Cardiac muscle cell (in vitro differentiated cells and primary cell): ENCODE measurements at regions not wholly inside any gene's neighbourhood (a gene's known extent, or its start where the extent isn't known, plus 50 kb on each side); places are given as distances from the start of the nearest gene placed in this dataset.

Experiments
- DNase-seq, 2 donors: peaks; one replicate each; pipeline versions ENCODE4 v3.0.0 to v3.0.0-alpha.2; 2010 to 2017; ENCODE audit warnings: low read depth in 1 of 2, low spot score in 1 of 2
- H3K27ac ChIP-seq: fragments of 200-600 bp; sonication (generic); 2 replicates; pipeline ENCODE4 v1.5.1; 2016
- H3K27me3 ChIP-seq: fragments of 200-600 bp; sonication (generic); 2 replicates; pipeline ENCODE4 v1.6.0; 2016; ENCODE audit warnings: control low read depth
- H3K36me3 ChIP-seq: fragments of 200-600 bp; sonication (generic); 2 replicates; pipeline ENCODE4 v1.5.1; 2016; ENCODE audit warnings: control low read depth
- H3K4me1 ChIP-seq: fragments of 200-600 bp; sonication (generic); 2 replicates; pipeline ENCODE4 v1.8.1; 2017; ENCODE audit warnings: low read depth, mild to moderate bottlenecking, mixed run types
- H3K4me3 ChIP-seq: fragments of 200-600 bp; sonication (generic); 2 replicates; pipeline ENCODE4 v1.5.1; 2016; ENCODE audit warnings: mild to moderate bottlenecking
- H3K9me3 ChIP-seq: fragments of 200-600 bp; sonication (generic); 2 replicates; pipeline ENCODE4 v1.5.1; 2017; ENCODE audit warnings: low read depth, mild to moderate bottlenecking, control low read depth
- TF ChIP-seq, protein P1 (sequence below): IDR thresholded peaks from 2 replicates; pipeline ENCODE4 v1.5.1; 2012; ENCODE audit warnings: low read depth, mild to moderate bottlenecking, low read length

GRCh38 chr13:80883545-80883944 is 542.6 kb upstream of the SPRY2 start:
- H3K4me1 ChIP-seq: peaks cover 3% of the 10 kb centered on the region
- DNase-seq: no peak
- TF ChIP-seq, protein P1, sequence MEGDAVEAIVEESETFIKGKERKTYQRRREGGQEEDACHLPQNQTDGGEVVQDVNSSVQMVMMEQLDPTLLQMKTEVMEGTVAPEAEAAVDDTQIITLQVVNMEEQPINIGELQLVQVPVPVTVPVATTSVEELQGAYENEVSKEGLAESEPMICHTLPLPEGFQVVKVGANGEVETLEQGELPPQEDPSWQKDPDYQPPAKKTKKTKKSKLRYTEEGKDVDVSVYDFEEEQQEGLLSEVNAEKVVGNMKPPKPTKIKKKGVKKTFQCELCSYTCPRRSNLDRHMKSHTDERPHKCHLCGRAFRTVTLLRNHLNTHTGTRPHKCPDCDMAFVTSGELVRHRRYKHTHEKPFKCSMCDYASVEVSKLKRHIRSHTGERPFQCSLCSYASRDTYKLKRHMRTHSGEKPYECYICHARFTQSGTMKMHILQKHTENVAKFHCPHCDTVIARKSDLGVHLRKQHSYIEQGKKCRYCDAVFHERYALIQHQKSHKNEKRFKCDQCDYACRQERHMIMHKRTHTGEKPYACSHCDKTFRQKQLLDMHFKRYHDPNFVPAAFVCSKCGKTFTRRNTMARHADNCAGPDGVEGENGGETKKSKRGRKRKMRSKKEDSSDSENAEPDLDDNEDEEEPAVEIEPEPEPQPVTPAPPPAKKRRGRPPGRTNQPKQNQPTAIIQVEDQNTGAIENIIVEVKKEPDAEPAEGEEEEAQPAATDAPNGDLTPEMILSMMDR: no peak

GRCh38 chr13:80881942-80882445 is 541.1 kb upstream of the SPRY2 start:
- no peak overlapping the region for H3K27ac ChIP-seq
- TF ChIP-seq, protein P1: no peak

More at GRCh38 chr13:80883545-80883944, 542.6 kb upstream of the SPRY2 start:
- Histone ChIP-seq H3K27me3 (no peaks in the 10 kb centered on the region), H3K9me3 (no peaks in the 10 kb centered on the region), H3K36me3 (no peaks in the 10 kb centered on the region), H3K4me3 (no peak overlapping the region), H3K27ac (no peak overlapping the region)

DNA sequence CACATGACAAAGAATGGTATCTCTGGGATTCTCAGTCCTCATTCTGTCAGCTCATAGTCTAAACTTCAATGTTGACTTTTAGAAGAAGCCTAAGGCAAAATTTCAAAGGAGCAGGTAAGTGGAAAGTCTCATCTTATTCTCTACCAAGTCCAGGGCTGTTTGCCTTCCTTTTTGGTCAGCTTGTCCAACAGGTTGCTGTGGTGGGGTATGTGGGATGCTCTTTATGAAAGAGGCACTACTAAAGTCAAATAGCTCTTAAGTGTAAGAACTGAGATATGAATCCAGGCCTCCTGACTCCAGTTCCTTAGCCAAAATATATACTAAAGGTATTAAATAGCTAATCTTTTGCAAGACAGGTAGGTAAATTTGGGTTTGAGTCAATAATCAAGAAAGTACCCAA is 540.6 kb upstream of the SPRY2 start:
- no peak for DNase-seq
- TF ChIP-seq, protein P1: no peak
- no peak overlapping the region for H3K4me3 ChIP-seq
- H3K9me3 ChIP-seq: no peaks in the 10 kb centered on the region
- H3K27me3 ChIP-seq: no peaks in the 10 kb centered on the region
- no peak overlapping the region for H3K27ac ChIP-seq
- H3K36me3 ChIP-seq: no peaks in the 10 kb centered on the region
- H3K4me1 ChIP-seq: peaks cover 3% of the 10 kb centered on the region

More at GRCh38 chr13:80881942-80882445, 541.1 kb upstream of the SPRY2 start:
- Histone ChIP-seq H3K4me1 (peaks cover 3% of the 10 kb centered on the region), H3K27me3 (no peaks in the 10 kb centered on the region), H3K36me3 (no peaks in the 10 kb centered on the region), H3K4me3 (no peak overlapping the region), H3K9me3 (no peaks in the 10 kb centered on the region)
- DNase-seq: peak in 1 of 2 donors; percentile 41

DNA sequence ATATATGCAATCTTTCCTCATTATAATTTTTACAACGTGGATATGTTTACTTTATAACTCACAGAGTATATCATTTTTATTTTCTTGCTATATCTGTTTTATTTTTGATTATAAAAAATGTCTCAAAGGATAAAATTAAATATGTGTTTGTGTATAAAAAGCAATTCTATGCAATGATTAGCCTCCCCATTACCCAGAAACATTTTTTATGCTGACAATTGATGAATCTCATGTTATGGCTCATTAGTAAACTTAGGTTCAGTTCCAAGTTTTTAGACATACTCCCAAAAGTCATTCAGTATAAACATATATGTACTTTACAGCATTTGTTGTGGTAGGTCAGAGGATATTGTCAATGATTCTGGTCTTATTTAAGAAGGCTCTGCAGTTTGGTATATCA is 540.1 kb upstream of the SPRY2 start:
- no peaks in the 10 kb centered on the region for H3K36me3 ChIP-seq
- DNase-seq: no peak
- no peaks in the 10 kb centered on the region for H3K9me3 ChIP-seq
- TF ChIP-seq, protein P1: no peak
- no peak overlapping the region for H3K4me3 ChIP-seq
- peaks cover 3% of the 10 kb centered on the region for H3K4me1 ChIP-seq
- no peak overlapping the region for H3K27ac ChIP-seq
- H3K27me3 ChIP-seq: no peaks in the 10 kb centered on the region

DNA sequence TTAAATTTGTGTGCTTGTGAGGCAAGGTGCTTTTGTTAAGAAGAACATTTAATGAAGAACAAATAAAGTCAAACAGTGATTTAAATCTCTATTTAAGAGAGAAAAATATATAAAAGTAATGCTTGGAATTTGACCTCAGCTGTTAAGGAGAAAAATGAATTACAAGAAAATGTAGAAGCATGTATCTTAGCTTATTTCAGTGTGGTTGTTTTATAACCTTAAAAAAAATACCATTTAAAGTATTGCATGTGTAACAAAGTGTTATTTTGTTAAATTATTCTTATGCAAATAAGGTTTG is 537.0 kb upstream of the SPRY2 start:
- TF ChIP-seq, protein P1: no peak

More for the DNA sequence above, 537.0 kb upstream of the SPRY2 start:
- Histone ChIP-seq H3K36me3 (no peaks in the 10 kb centered on the region), H3K4me1 (peaks cover 3% of the 10 kb centered on the region), H3K27me3 (no peaks in the 10 kb centered on the region), H3K27ac (no peak overlapping the region), H3K4me3 (no peak overlapping the region), H3K9me3 (no peaks in the 10 kb centered on the region)
- DNase-seq: no peak
